Right atrium auricular region (tissue), 2 donors: ENCODE measurements at regions not wholly inside any gene's neighbourhood (a gene's known extent, or its start where the extent isn't known, plus 50 kb on each side); places are given as distances from the start of the nearest gene placed in this dataset.
"Not testable (repeated sequence)": the region's sequence is repeated elsewhere in the genome, so short reads cannot be mapped to it uniquely, and the experiment has no call there.

Experiments used
- DNase-seq: peaks from one replicate; pipeline ENCODE4 v3.0.0-alpha.2; 2019; ENCODE audit warnings: low spot score
- H3K27ac ChIP-seq, 2 donors: fragments of 200-600 bp; sonication (generic); 1 replicate in 1 of 2; 2 replicates in 1 of 2; pipeline ENCODE4 v1.5.1; 2016 to 2019
- H3K27me3 ChIP-seq, 2 donors: fragments of 200-600 bp; sonication (generic); one replicate each; pipeline versions ENCODE4 v1.5.1 to v1.6.0; 2017 to 2019
- H3K36me3 ChIP-seq: fragments of 200-600 bp; sonication (generic); one replicate; pipeline ENCODE4 v1.5.1; 2016
- H3K4me1 ChIP-seq, 2 donors: fragments of 200-600 bp; sonication (generic); one replicate each; pipeline versions ENCODE4 v1.5.1 to v1.6.0; 2017 to 2019
- H3K4me3 ChIP-seq, 2 donors: fragments of 200-600 bp; sonication (generic); 1 replicate in 1 of 2; 2 replicates in 1 of 2; pipeline ENCODE4 v1.5.1; 2017 to 2019; ENCODE audit warnings: mild to moderate bottlenecking in 1 of 2, moderate library complexity in 1 of 2
- H3K9me3 ChIP-seq, 2 donors: fragments of 200-600 bp; sonication (generic); one replicate each; pipeline ENCODE4 v1.5.1; 2019
- TF ChIP-seq, protein P1 (sequence below), 2 donors: fragments of 200-600 bp; sonication (generic); IDR thresholded peaks; one replicate each; pipeline ENCODE4 v1.5.1; 2019; ENCODE audit warnings: antibody characterized with exemption in 2 of 2

DNA sequence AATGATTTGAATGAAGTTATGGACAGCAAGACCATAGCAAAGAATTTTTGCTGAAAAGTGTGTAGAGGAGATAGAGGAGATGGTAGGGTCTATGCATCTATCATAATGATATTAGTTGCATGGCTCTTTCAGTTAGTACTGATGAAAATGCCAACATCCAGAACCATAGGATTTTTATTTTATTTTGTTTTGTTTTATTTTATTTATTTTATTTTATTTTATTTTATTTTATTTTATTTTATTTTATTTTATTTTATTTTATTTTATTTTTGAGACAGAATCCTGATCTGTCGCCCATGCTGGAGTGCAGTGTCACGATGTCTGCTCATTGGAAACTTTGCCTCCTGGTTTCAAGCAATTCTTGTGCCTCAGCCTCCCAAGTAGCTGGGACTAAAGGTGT is 1021.1 kb upstream of the ZEB2 start:
- H3K4me1 ChIP-seq, result no peaks in the 10 kb centered on the region
- DNase-seq, result no peak
- no peak overlapping the region for H3K4me3 ChIP-seq
- no peaks in the 10 kb centered on the region for H3K9me3 ChIP-seq
- H3K36me3 ChIP-seq, result no peaks in the 10 kb centered on the region
- TF ChIP-seq, protein P1, sequence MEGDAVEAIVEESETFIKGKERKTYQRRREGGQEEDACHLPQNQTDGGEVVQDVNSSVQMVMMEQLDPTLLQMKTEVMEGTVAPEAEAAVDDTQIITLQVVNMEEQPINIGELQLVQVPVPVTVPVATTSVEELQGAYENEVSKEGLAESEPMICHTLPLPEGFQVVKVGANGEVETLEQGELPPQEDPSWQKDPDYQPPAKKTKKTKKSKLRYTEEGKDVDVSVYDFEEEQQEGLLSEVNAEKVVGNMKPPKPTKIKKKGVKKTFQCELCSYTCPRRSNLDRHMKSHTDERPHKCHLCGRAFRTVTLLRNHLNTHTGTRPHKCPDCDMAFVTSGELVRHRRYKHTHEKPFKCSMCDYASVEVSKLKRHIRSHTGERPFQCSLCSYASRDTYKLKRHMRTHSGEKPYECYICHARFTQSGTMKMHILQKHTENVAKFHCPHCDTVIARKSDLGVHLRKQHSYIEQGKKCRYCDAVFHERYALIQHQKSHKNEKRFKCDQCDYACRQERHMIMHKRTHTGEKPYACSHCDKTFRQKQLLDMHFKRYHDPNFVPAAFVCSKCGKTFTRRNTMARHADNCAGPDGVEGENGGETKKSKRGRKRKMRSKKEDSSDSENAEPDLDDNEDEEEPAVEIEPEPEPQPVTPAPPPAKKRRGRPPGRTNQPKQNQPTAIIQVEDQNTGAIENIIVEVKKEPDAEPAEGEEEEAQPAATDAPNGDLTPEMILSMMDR (IDR thresholded peaks at IDR 0.05), result no peak
- no peak overlapping the region for H3K27ac ChIP-seq
- H3K27me3 ChIP-seq, result no peaks in the 10 kb centered on the region

DNA sequence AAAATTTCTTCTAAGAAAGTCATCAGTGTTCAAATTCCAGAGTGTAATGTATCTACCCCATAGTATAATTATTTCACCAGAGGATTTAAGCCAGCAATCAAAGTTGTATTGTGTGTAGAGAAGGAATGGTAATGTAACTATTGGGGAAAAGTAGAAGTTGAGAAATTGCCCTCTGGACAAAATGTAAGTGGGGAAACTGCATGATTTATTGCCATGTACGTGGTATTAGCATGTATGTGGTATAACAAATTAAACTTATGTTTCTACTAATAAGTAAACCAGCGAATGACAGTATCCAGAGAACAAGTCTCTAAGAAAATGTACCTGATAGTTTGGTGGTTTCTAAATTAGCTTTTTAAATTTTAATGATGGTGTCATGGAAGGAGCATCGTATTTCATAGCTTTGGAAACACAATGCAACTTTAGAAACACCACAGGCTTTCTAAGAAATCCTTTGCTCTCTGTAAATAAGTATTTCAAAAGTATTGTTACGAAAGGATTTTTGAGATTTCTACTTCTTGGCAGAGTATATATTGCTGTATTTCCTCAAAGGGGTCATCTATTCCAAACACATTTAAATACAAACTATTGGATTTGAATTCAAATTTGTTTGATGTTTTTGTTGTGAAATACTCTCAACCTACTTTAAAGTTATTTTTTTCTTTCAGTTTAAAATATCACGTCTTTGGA is 1018.9 kb upstream of the ZEB2 start:
- H3K27ac ChIP-seq, result no peak overlapping the region
- H3K4me3 ChIP-seq, result no peak overlapping the region
- H3K4me1 ChIP-seq, result no peaks in the 10 kb centered on the region
- H3K27me3 ChIP-seq, result no peaks in the 10 kb centered on the region
- H3K9me3 ChIP-seq, result no peaks in the 10 kb centered on the region
- TF ChIP-seq, protein P1 (IDR thresholded peaks at IDR 0.05), result no peak
- H3K36me3 ChIP-seq, result no peaks in the 10 kb centered on the region
- no peak for DNase-seq

DNA sequence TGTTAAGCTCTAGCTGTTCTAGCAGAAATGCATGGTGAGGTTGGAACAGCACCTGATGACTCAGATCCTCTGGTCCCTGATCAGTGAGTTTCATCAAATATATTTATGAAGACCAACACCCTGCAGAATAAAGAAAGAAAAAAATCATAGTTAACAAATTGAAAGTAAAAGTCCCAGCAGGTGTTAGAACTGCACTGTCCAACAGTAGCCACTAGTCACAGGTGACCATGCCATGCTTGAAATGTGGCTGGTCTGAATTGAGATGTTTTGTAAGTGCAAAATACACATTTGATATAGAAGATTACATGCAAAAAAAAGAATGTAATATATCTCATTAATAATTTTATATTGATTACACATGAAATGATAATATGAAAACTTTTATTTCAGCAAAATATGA is 1010.7 kb upstream of the ZEB2 start:
- no peak for DNase-seq
- Histone ChIP-seq H3K27ac (no peak overlapping the region), H3K9me3 (no peaks in the 10 kb centered on the region), H3K4me3 (no peak overlapping the region), H3K4me1 (no peaks in the 10 kb centered on the region), H3K27me3 (no peaks in the 10 kb centered on the region), H3K36me3 (no peaks in the 10 kb centered on the region)
- TF ChIP-seq, protein P1 (IDR thresholded peaks at IDR 0.05), result no peak

DNA sequence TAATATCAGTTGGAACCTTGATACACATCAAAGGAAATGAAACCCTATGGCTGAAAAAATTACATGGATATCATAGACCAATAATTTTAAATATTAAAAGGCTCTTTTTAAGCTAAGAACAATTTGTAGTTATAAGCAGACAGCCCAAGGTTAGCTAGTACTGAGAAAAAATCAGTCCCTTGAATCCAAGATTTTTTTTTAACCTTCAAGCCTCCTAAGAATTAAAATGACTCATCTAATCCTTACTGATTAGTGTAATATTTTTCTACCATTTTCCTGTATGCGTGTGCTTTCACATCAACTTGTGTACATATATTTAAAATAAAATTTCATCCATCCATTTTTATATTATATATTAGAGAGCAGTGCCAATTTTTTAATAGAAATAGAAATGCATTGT is 1004.9 kb upstream of the ZEB2 start:
- no peak for DNase-seq
- Histone ChIP-seq H3K4me3 (no peak overlapping the region), H3K27me3 (no peaks in the 10 kb centered on the region), H3K9me3 (no peaks in the 10 kb centered on the region), H3K36me3 (no peaks in the 10 kb centered on the region), H3K4me1 (no peaks in the 10 kb centered on the region), H3K27ac (no peak overlapping the region)
- TF ChIP-seq, protein P1 (IDR thresholded peaks at IDR 0.05), result no peak

DNA sequence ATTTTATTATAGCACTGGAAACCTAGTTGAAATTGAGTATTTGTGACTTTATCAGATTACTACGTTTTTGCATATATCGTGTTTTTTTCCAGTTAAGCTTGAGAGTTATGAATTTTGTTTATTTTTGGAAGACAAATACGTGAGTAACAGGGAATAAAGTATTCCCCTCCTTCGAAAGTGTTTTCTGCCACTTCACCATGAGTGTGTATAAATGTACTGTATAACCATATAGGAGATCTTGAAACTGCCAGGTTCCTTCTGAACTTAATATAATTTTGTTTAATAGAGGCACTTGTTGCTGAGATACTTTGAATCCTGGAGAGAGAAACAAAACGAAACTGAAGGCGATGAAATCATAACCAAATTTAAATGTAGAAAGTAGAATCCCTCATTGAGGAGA is 1004.4 kb upstream of the ZEB2 start:
- TF ChIP-seq, protein P1 (IDR thresholded peaks at IDR 0.05), result no peak
- no peak for DNase-seq
- Histone ChIP-seq H3K4me3 (no peak overlapping the region), H3K27me3 (no peaks in the 10 kb centered on the region), H3K4me1 (no peaks in the 10 kb centered on the region), H3K27ac (no peak overlapping the region), H3K36me3 (no peaks in the 10 kb centered on the region), H3K9me3 (no peaks in the 10 kb centered on the region)

DNA sequence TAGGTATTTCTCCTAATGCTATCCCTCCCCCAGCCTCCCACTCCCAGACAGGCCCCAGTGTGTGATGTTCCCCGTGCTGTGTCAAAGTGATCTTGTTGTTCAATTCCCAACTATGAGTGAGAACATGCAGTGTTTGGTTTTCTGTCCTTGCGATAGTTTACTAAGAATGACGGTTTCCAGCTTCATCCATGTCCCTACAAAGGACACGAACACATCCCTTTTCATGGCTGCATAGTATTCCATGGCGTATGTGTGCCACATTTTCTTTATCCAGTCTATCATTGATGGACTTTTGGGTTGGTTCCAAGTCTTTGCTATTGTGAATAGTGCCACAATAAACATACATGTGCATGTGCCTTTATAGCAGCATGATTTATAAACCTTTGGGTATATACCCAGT is 999.3 kb upstream of the ZEB2 start:
- not testable (repeated sequence) for H3K27ac ChIP-seq, H3K9me3 ChIP-seq, H3K36me3 ChIP-seq, H3K27me3 ChIP-seq, DNase-seq, H3K4me3 ChIP-seq, H3K4me1 ChIP-seq
